NCI-H2081 treated with DMSO at 0.1 percent for 48 hours (cell line): ENCODE measurements at regions not wholly inside any gene's neighbourhood (a gene's known extent, or its start where the extent isn't known, plus 50 kb on each side); places are given as distances from the start of the nearest gene placed in this dataset.

Experiments
- DNase-seq: peaks from one replicate; lab custom pipeline; 2025; lab: John Stamatoyannopoulos, UW

- DNase-seq, result no peak
These were observed 1445.6 kb downstream of the TBC1D22A start for GRCh38 chr22:48207919-48208535.

DNA sequence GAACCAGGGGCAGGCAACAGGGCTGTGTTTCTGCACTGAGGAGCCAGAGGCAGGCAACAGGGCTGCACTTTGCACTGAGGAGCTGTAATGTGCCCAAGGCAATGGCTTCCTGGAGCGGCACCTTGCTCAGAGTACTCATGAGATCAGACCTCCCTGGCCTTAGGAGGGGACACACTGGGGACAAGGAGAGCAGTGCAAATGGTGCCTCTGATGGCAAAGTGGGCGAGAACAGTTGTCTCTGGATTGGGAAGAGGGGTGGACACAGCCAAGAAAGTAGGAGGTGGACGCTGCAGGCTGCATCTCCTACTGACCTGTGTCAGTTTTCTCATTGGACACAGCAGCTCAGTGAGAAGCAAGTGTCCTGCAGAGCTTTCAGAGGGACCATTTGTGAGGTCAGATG is 1443.3 kb downstream of the TBC1D22A start:
- no peak for DNase-seq

- no peak for DNase-seq
These were observed 1442.7 kb downstream of the TBC1D22A start for GRCh38 chr22:48205161-48205560.

DNA sequence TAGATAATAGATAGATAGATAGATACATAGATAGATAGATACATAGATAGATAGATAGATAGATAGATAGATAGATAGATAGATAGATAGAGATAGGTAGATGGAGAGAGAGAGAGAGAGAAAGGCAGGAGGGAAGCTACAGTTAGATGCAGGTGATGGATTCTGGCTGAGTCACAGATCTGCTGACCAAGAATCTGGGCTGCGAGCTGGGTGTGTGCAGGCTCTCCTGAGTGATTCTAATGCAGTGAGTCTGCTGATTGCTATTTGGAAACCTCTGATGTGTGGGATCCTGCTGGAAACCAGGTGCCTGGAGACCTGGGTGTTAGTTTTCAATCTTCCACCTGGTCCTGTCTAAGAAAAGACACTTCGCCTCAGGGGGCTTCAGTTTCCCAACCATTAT is 1441.8 kb downstream of the TBC1D22A start:
- DNase-seq, result no peak

DNA sequence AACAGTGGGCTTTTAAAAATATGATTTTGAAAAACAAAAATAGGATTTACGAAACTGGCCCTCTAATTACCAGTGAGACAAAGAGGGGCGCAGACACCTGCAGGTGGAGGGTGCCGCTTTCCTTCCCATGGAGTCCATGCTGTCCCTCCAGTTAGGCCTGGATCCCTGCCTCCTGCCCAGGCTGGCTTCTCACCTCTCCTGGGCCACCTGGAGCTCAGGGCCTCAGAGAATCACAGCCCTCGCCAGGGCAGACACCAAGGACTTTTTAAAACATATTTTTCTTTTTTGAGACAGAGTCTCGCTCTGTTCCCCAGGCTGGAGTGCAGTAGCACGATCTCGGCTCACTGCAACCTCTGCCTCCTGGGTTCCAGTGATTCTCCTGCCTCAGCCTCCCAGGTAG is 1437.2 kb downstream of the TBC1D22A start:
- no peak for DNase-seq

GRCh38 chr22:48198489-48199459 is 1436.3 kb downstream of the TBC1D22A start:
- no peak for DNase-seq

GRCh38 chr22:48197189-48197690 is 1434.8 kb downstream of the TBC1D22A start:
- no peak for DNase-seq

DNA sequence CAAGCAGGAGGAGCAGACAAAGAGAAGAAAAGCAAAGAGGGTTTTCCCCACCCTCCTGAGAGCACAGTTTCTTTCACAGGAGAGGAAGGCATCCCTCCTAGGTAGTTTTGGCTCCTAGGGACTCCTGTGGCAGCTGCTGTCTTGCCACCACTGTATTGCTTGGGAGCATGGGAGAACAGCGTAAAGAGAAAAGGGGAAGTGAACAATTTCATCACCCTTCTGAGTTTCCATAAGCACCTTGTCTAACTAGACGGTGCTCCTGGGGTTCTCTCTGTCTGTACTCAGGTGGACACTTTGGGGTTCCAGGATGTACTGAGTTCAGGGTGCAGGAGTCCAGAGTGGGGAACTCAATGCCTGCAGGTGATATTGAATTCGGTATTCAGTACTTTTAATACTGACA is 1430.5 kb downstream of the TBC1D22A start:
- DNase-seq, result no peak

GRCh38 chr22:48192071-48192470 is 1429.6 kb downstream of the TBC1D22A start:
- no peak for DNase-seq

DNA sequence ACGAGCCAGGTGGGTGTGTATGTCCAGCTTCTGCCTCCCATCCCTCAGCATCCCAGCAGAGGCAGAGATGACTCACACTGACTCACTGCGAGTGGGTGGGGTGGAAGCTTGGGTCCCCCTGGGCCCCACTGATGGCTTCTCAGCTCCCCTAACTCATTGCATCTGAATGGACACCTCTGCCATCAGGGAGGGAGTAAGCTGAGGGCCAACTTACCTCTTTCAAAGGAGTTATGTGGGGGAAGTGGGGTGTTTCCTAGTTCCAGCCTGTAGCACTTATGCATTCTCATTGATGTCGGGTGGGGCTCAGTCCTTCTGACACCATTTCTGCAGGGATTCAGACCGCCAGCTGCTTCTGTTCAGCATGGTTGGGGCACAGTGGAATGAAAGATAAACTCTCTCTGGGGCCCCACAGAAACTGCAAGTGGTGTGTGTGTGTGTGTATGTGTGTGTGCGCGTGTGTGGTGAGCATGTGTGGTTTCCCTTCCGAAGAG is 1425.8 kb downstream of the TBC1D22A start:
- DNase-seq, result no peak

DNA sequence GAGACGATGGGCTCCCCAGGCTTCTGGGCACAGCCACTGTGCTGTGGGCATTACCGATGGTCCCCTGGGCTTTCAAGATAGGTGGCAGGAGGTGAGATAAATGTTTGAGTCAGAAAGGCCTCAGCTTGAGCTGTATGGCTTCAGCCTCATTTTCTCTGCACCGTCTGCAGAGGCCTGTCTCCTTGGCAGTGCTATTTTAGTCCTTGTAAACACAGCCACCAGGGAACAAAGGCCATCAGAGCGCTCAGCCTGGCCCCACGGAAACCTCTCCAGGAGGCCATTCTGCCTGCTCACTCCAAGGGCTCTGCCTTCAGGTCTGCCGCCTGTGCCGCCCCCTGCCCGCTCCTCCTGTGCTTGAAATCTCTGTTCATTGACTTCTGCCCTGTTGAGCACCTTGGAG is 1424.9 kb downstream of the TBC1D22A start:
- no peak for DNase-seq

DNA sequence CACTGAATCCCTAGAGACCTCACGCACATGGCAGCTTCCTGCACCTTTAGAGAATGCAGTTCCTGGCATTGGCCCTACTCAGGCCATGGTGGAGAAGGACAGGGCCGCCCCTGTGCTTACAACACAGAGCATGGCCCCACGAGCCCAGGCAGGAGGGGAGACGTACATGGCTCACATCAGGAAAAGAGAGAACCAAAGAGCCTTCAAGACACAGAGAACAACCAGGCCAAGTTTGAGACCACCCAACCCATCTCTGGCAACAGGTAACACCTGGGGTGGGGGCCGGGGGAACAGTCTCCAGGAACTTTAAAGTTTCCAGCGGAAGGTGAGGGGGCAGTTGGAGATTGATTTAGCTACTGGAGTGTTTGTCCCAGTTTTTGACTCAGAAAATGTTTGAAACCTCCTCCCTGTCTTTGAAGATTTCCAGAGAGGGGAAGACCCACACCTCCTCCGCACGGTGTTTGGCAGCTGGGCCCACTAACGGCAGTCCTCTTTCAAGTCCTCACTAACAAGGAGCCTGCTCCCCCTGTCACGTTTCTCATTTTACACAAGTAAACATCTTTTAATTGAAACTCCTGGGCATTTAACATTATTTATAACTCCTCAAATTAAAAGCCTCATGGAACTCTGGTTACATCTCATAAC is 1423.8 kb downstream of the TBC1D22A start:
- no peak for DNase-seq

DNA sequence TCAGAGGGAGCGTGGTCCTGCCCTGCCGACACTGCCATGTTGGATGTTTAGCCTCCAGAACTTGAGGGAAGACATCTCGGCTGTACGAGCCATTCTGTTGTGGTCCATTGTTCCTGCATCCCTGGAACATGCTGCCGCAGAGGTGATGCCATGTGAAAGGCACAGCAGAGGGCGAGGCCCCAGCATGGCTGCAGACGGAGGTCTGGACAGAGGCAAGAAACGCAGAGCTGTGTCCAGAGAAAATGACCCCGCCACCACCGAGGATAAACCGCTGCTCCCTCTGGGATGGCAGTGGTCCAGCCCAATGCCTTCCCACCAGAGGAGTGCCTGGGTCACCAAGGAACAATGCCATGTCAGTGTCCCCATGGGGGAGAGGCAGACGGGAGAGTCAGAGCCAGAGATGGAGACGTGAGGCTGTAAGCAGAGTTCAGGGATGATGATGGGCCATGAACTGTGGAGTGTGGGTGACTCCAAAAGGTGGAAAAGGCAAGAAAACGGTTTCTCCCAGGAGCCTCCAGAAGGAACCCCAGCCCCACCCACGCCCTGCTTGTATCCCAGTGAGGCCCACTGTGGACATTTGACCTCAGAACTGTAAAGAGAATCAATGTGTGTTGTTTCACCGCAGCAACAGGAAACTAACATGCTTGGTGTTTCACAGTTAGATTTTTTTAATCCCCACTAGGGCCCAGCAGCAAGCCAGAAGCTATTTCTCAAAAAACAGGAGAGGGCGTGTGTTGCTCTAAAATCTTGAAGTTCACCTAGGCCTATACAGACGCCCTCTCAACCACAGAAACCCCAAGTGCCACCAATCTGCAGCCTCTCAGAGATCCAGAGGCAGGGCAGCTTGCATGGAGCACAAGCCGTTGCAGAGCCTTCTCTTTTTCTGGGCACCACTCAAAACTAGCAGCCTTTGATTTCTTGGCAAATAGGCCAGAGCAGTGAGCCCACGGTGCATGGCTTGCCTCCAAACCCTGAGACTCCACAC is 1422.9 kb downstream of the TBC1D22A start:
- no peak for DNase-seq

DNA sequence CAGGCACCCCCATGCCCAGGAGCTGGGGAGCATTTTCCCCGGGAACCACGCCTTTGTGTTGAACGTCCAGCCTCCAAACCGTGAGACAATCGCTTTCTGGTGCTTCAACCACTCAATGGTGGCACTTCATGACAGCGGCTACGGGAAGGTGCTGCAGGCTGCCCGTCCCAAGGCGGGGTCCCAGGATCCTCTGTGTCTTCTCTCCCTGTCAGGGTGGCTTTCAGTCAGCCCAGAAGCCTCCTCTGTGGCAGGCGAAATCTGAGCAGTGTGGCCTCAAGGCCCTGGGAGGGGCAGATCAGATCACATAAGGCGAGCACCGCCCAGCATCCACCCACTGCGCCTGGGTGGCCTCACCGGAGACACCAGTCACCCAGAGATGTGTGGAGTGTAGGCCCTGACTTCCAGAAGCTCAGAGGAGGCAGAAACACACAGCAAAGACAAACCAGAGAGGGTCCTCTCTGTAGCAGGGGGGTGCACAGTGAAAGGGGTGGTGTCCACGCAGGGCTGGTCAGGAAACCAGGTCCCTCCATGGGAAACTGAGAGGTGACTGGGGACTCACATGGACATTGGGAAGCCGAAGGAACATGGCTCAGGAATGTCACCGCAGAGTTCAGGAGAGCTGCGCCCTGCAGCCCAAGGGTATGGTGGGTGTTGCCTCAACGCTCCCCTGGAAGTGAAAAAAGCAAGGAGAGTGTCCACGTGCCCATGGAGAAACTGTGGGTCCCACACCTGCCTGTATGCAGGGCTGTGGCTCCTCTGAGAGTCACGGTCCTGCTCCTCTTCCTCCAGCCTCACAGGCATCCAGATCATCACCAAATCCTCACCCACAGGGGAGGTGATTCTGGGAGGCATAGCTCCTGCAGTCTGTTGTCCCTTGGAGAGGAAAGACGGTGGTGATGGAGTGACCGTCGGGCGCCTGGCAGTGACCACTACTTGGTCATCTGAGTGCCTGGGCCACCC is 1420.7 kb downstream of the TBC1D22A start:
- no peak for DNase-seq

DNA sequence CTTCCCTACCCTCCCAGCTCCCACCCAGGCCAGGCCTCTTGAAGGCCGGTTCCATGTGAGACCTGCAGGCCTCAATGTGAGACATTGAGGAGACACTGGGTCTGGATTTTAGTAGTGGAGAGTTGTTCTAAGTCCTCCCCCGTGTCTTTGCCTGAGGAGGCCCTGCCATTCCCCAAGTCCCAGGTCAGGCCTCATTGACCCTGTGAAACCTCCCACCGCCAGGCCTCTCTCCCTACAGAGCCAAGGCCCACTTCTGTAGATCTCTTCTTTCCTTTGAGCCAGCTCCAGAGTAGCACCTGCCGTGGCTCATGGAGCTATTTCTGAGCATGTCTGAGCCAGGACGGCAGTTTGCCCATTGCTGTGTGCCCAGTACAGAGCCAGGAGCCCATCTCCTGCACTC is 1419.6 kb downstream of the TBC1D22A start:
- no peak for DNase-seq

GRCh38 chr22:48181263-48181955 is 1419.0 kb downstream of the TBC1D22A start:
- no peak for DNase-seq

DNA sequence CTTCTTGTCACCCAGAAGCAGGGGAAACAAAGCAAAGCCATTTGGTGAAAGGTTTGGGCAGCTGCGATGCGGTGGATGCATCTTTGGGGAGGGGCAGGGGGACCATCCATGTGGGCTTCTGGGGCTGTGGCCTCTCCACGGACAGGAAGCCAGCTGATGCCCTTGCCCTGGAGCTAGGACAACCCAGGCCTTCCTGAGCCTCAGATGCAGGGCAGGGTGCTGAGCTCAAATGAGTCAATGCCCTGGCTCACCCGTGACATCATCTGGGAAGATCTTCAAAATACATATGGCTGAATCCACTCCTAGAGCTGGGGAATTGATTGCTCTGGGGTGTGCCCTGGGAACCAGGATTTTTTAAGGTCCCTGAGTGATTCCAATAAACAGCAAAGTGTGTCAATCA is 1418.2 kb downstream of the TBC1D22A start:
- no peak for DNase-seq

DNA sequence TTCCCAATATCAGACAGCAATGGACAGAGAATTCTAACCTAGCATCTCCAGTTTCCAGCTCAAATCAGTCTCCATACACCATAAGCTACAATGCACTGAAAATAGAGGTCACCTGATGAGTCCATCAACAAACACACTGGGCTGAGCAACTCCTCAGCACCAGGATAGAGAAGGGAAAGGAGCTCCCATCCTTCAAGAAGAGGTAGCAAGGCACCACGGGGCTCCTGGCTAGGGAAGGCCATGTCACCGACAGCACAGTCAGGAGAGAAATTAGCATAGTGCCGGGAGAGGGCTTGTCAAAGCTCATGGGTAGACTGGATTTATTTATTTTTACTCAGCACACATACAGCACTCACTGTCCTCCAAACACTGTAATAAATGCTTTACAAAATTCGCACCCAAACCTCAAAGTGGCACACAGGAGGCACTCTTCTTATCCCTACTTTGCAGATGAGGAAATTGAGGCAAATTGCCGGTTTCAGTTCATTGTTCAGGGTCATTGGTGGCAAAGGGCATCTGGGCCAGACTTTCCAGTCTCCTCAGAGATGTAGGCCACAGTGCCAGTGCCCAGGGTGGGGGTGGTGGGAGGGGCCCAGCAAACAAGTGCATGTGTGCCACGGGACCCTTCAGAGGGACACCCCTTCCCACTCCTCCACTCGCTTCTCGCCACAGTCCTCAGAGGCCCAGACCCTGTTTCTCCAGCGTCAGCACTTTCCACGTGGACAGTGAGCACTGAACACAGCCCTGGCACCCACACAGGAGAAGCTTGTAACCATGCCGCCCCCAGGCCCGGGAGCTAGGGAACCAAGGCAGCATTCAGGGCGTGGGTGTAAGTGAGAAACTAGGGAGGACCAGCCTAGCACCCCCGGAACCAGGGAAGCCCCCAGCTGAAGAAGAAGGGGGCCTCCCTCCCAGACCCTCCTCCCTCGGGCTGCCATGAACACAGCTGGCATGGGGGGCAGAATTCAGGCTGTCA is 1417.4 kb downstream of the TBC1D22A start:
- no peak for DNase-seq
